Left cardiac atrium (tissue), 4 donors: ENCODE measurements at regions not wholly inside any gene's neighbourhood (a gene's known extent, or its start where the extent isn't known, plus 50 kb on each side); places are given as distances from the start of the nearest gene placed in this dataset.

Experiments
- ATAC-seq, 2 donors: fragments of 200-7000 bp; cut with Tn5 transposase; one replicate each; pipeline ENCODE4 v1.9.1; 2020; ENCODE audit warnings: mild to moderate bottlenecking in 2 of 2, moderate library complexity in 2 of 2
- DNase-seq: peaks from one replicate; pipeline ENCODE4 v3.0.0-alpha.2; 2020
- intact Hi-C, 2 donors: fragments of 100-400 bp; cut with DNase I; formaldehyde crosslinking; loops; one replicate each; pipeline versions ENCODE4 v1.14.1 to v1.15.1; 2022 to 2023
- donor health status: DM: no; HTN: yes; CAD: no.
- donor health status: DM: no; HTN: yes; CAD: no; lungs with severe emphysema.
- donor health status: DM: yes; HTN: yes; CAD: no.
- donor health status: Dilated cardiomyopathy.

DNA sequence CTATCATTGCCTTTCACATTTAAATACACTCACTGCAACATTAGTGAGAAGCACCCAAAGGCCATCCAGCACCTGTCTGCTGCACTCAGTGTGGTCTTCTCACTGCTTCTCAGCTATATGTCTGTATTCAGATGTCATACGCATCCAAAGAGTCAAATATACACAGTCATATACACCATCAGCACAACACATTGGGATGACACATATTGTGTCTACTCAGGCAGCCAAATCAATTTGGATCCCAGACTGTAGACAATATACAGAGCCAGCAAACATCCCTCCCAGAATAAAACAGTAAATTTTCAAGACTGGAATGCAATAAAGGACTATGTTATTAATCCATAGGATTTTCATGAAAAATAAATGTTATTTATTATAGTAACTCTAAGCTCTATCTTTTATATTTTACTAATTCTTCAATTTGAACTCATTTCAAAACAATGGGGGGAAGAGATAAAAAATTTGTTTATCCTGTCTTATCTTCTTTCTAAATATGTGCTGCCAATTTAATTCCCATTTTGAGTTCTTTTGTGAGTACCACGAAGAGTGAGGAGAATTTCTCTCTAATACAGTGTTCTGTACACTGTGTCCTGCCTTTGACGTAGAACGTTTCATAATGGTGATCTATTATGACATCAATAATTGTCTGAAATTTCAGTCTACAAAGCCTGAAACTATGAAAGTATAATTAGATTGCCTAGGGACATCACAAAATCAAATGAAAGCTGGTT is 602.2 kb upstream of the CXADR start:
- intact Hi-C loops: no loop called here

DNA sequence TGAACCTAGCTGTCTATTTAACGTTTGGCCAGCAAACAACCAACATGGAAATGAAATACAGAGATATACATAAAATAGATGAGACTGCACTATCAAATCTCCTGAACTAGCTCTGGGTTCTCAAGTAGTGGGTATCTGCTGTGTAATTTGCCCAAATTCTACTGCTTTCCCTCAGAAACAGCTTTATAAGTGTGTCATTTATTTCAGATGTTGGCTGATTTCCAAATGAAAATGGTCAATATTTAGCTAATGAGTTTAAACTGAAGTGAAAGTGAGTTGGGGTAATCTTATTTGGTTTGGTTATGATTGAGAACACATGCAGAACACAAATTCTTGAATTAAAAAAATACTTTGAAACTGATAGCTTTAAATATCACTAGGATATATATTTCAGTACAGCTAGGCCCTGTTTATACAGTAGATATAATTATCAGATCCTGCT is 601.7 kb upstream of the CXADR start:
- ATAC-seq: no peak
- DNase-seq: no peak
- intact Hi-C loops: no loop called here

More for the DNA sequence above, 602.2 kb upstream of the CXADR start:
- DNase-seq: no peak
- ATAC-seq: no peak

- no peak for ATAC-seq
- intact Hi-C loops: no loop called here
- no peak for DNase-seq
These were observed 600.8 kb upstream of the CXADR start for GRCh38 chr21:16912075-16912474.

DNA sequence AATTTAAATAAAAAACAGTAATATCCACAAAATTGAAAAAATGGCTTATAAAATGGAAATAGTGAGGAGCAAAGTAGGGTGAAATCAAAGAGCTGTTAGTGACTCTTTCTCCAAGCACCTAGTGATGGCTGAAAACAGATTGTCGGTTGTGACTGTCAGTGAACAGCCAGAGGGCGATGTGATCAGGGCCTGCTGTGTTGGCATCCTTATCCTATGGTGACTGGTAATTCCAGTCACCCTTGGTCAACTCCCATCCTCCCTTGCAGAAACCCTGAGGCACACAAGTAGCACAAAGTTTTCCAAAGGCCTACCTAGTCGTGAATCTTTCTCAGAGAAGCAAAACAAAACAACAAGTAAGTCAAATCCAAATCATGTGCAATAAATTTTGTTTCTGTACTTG is 599.8 kb upstream of the CXADR start:
- DNase-seq (no peak), ATAC-seq (no peak)
- intact Hi-C loops: no loop called here

DNA sequence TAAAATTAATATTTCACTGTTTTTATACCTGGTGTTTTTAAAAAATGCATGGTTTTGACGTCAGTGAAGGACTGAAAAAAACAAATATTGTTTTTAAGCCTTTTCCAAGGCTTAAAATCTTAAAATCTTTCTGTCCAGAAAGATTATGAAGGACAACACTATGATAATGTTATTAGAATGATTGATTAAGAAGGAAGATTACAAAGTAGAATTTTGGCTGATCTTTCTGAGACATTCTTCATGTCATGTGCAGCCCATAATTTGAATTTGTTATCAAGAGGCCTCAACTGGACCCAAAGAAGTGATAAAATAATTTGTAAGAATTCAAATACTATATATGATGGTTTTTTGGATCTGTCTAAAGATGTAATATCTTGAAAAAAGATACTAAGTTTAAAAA is 584.4 kb upstream of the CXADR start:
- intact Hi-C loops: no loop called here
- ATAC-seq (no peak), DNase-seq (no peak)

- no peak for DNase-seq
- no peak for ATAC-seq
- intact Hi-C loops: no loop called here
These were observed 580.5 kb upstream of the CXADR start for GRCh38 chr21:16932314-16932713.

- intact Hi-C loops: loop anchor here in 1 of 2 donors (5.0 kb wide), 1 partner anchor 325 kb away; no protein-coding TSS in a partner anchor
- no peak for ATAC-seq
- DNase-seq: no peak
These were observed 570.1 kb upstream of the CXADR start for GRCh38 chr21:16942703-16943102.

DNA sequence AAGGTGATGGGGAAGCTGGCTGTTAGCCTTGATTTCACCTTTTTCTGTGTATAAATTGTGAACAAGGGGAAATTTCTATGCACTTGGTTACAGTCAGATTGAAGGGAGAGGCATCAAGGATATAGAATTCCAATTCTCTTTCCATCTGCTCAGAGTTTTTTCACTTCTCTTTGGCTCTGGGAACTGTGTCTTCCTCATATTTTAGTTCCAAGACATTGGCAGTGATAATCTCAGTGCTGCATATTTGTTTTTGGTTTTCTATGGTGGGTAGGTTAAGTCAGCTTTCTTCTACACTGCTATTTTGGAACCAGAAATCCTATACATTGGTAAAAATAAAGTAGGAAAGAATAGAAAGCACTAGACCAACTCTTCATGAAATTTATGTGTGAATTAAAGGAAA is 569.6 kb upstream of the CXADR start:
- no peak for ATAC-seq
- intact Hi-C loops: loop anchor here in 1 of 2 donors (5.0 kb wide), 1 partner anchor 324 kb away; no protein-coding TSS in a partner anchor

DNA sequence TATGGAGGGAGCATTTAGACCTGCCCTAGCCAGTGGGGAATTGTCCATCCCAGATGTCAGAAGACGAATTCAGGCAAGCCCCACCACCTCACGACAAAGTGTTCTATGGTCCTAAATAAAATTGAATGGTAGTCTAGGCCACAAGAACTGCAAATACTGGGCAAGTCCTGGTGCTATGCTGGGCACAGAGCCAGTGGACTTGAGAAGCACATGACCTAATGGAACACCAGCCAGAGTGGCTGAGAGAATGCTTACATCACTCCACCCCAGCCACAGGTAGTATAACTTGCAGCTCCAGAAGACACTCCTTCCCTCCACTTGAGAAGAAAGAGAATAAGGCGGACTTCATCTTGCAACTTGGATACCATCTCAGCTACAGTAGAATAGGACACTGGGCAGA is 567.3 kb upstream of the CXADR start:
- intact Hi-C loops: no loop called here
- ATAC-seq: no peak
- no peak for DNase-seq

More for the DNA sequence above, 569.6 kb upstream of the CXADR start:
- DNase-seq: no peak

- no peak for DNase-seq
- no peak for ATAC-seq
- intact Hi-C loops: no loop called here
These were observed 556.0 kb upstream of the CXADR start for GRCh38 chr21:16956824-16957223.

DNA sequence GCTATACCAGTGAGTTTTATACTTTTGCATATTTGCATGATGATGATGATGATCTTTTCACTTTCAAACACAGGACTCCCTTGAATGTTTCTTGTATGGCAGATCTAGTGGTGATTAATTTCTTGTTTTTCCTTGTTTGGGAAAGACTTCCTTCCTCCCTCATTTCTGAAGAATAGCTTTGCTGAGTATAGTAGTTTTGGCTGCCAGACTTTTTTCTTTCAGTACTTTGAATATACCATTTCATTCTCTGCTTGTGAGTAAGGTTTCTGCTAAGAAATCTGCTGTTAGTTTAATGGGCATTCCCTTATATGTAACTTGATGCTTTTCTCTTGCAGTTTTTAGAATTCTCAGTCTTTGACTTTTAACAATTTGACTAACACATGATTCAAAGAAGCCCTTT is 547.4 kb upstream of the CXADR start:
- ATAC-seq: no peak
- DNase-seq: no peak
- intact Hi-C loops: no loop called here

DNA sequence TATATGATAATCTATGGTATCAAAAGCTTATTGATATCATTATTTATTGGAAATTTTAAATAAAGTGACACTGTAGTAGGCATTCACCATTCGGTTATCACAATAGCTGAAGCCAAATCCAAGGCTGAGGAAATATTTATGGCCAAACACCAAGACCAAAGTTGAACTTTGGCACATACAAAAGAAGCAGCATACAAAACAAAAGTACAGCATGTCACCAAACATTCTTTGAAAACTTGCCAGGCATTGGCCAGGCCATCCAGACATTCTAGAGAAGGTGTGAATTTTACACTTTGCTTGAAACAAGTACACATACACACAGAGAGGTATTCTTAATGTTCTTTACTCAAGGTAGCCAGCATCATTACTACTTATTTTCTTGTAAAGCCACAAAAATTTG is 544.4 kb upstream of the CXADR start:
- DNase-seq (no peak), ATAC-seq (peak in 1 of 2 donors; percentile 57)
- intact Hi-C loops: no loop called here

DNA sequence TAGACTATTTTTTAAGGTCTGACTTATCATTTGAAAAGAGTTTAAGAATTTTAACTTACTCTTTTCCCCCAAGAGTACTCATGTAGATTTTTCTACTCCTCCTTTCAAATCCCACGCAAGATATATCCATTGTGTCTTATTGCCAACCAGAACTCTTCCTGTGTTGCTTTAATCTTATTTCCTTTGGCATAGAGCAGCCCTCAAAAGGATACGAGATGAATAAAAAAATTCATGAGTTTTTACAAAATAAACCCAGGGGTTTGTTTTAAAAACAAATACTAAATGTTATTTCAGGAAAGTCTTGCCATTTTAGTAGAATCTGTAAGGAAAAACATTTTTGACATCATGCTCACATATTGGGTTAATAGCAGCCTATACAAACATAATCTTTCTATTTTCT is 543.2 kb upstream of the CXADR start:
- DNase-seq: no peak
- no peak for ATAC-seq
- intact Hi-C loops: no loop called here

DNA sequence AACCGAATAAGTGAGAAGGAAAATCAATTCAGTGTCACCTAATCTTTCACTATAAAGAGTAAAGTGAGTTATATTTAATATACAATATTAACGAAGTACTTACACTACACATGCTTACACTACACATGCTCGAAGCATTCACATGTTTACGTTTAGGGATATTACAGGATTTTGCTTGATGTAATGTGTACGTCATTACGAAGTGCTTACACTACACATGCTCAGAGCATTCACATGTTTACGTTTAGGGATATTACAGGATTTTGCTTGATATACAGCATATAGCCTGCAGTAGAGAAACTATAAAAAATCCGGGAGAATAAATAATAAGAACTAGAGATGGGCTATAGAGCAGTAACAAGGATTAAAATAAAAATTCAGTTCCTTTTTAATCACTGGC is 538.8 kb upstream of the CXADR start:
- ATAC-seq (no peak), DNase-seq (no peak)
- intact Hi-C loops: no loop called here

DNA sequence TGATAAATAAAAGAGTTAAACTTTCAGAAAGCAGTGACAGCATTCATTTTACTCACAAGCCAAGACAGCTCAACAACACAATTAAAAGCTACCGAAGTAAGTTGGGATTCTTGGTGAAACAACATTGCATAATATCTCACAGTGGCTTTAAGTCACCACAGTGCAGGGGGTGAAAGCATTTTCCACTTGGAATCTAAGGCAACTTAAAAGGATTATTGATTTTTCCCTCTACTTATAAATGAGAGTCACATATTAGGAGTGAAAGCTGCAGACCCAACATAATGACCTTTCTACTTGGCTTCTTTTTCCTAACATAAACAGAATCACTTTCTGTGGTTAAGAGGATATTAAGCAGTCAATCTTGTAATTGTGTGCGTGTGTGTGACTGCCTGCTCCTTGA is 536.6 kb upstream of the CXADR start:
- DNase-seq: no peak
- intact Hi-C loops: no loop called here
- ATAC-seq: no peak

DNA sequence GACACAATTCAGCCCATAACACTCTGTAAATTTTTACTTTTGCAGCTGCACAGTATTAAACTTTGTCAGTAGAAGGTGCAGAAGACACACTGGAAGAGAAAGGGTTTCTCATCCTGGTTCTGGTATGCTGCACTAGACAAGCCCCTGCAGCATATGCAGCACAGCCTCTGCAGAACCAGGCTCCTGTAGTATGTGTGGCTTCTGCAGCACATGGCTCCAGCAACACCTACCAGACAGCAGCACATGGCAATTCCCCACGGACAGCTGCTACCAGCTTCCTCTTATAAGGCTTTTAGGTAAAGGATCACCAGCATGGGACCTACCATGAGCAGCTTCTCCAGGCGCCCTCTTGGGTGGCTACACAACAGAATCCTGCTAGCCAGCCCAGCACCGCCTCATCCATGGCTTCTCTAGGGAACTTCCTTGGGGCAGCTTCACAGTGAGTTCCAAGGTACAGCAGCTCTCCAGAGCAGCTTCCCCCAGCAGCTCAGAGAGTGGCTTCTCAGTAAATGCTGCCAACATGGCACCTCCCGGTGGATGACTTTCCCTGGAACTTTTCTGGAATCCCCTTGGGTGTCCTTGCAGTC is 534.4 kb upstream of the CXADR start:
- DNase-seq (no peak), ATAC-seq (no peak)
- intact Hi-C loops: no loop called here

GRCh38 chr21:16979574-16979973 is 533.3 kb upstream of the CXADR start:
- intact Hi-C loops: no loop called here
- no peak for DNase-seq
- ATAC-seq: peak in 1 of 2 donors; percentile 57

DNA sequence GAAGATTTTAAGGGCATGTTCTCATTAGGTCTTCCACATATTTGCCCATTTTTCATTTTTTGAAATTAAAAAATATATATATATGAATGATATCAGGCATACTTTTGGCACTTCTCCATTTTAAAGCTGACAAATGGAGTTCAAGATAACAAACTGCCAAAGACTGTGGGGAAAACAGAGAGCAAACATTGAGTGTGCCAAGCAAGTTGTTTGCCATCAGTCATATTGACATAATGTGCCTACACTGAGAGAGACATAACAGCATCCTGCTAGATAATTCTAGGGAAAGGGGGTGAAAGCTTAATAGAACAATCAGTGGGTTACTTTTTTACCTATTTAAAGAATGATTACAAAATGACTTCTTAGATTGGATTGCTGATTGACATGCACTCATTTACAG is 529.4 kb upstream of the CXADR start:
- DNase-seq: no peak
- intact Hi-C loops: no loop called here
- no peak for ATAC-seq

GRCh38 chr21:16992448-16992847 is 520.4 kb upstream of the CXADR start:
- ATAC-seq: no peak
- intact Hi-C loops: no loop called here
- DNase-seq: no peak

- DNase-seq (no peak), ATAC-seq (no peak)
- intact Hi-C loops: no loop called here
These were observed 519.3 kb upstream of the CXADR start for GRCh38 chr21:16993416-16994038.
